ENCODE measurements at regions not wholly inside any gene's neighbourhood (a gene's known extent, or its start where the extent isn't known, plus 50 kb on each side); places are given as distances from the start of the nearest gene placed in this dataset.

- H3K4me3 Mint-ChIP-seq: no peak overlapping the region
- no peaks in the 10 kb centered on the region for H3K4me1 Mint-ChIP-seq (ENCODE audit: low read depth)
- H3K36me3 Mint-ChIP-seq (ENCODE audit: low read depth): no peaks in the 10 kb centered on the region
- no peak overlapping the region for H3K27ac Mint-ChIP-seq
- H3K9me3 Mint-ChIP-seq: peaks cover 10% of the 10 kb centered on the region
- no peaks in the 10 kb centered on the region for H3K27me3 Mint-ChIP-seq (ENCODE audit: low read depth)
- DNase-seq (ENCODE audit: low spot score): no peak
Observed at GRCh38 chr1:60431593-60431992, 358.0 kb upstream of the C1orf87 start.

DNA sequence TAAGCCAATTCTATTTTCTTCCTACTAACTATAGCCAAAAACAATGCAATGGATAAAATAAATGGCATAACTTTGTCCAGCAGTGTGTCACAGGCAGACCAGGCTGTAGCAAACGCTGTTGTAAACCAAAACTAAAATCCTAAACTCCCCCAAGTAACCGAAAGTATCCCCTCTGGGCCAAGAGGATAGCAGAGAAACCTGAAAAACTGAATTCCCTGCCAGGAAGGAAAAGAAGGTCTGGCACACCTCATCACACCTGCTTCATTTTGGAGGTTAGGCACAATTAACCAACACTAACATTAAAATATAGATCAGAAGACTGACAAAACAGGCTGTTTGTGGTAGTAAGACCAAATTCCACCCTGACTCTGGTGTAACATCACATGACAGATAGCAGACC is 356.8 kb upstream of the C1orf87 start:
- H3K27ac Mint-ChIP-seq: no peak overlapping the region
- no peaks in the 10 kb centered on the region for H3K4me1 Mint-ChIP-seq (ENCODE audit: low read depth)
- H3K27me3 Mint-ChIP-seq (ENCODE audit: low read depth): no peaks in the 10 kb centered on the region
- no peak for DNase-seq (ENCODE audit: low spot score)
- no peaks in the 10 kb centered on the region for H3K36me3 Mint-ChIP-seq (ENCODE audit: low read depth)
- H3K9me3 Mint-ChIP-seq: peaks cover 4% of the 10 kb centered on the region
- no peak overlapping the region for H3K4me3 Mint-ChIP-seq

DNA sequence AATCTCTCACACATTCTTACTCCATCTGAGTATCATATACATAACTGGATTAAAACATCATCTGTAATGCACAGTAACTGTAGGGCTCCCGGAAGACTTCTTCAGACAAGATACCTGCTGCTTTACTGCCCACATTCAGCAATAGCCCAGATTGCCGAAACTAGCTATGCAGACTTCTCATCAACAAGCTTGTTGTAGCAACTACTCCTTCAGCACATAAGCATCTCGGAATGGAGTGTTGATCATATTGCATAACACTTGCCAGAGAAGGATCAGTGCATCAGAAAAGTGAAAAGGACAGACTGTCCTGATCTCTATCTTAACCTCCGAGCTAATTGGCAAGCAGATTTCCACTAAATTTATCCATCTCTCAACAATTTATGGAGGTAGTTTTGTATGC is 354.6 kb upstream of the C1orf87 start:
- no peak for DNase-seq (ENCODE audit: low spot score)
- no peaks in the 10 kb centered on the region for H3K36me3 Mint-ChIP-seq (ENCODE audit: low read depth)
- H3K4me1 Mint-ChIP-seq (ENCODE audit: low read depth): no peaks in the 10 kb centered on the region
- no peak overlapping the region for H3K27ac Mint-ChIP-seq
- no peaks in the 10 kb centered on the region for H3K9me3 Mint-ChIP-seq
- H3K27me3 Mint-ChIP-seq (ENCODE audit: low read depth): no peaks in the 10 kb centered on the region
- H3K4me3 Mint-ChIP-seq: no peak overlapping the region

GRCh38 chr1:60427701-60428100 is 354.1 kb upstream of the C1orf87 start:
- Mint-ChIP-seq H3K9me3 (no peaks in the 10 kb centered on the region), H3K36me3 (ENCODE audit: low read depth) (no peaks in the 10 kb centered on the region), H3K27me3 (ENCODE audit: low read depth) (no peaks in the 10 kb centered on the region), H3K4me3 (no peak overlapping the region), H3K4me1 (ENCODE audit: low read depth) (no peaks in the 10 kb centered on the region), H3K27ac (no peak overlapping the region)
- no peak for DNase-seq (ENCODE audit: low spot score)

GRCh38 chr1:60427194-60427593 is 353.6 kb upstream of the C1orf87 start:
- Mint-ChIP-seq H3K4me3 (no peak overlapping the region), H3K36me3 (ENCODE audit: low read depth) (no peaks in the 10 kb centered on the region), H3K9me3 (no peaks in the 10 kb centered on the region), H3K27ac (no peak overlapping the region), H3K4me1 (ENCODE audit: low read depth) (no peaks in the 10 kb centered on the region), H3K27me3 (ENCODE audit: low read depth) (no peaks in the 10 kb centered on the region)
- DNase-seq (ENCODE audit: low spot score): no peak

- Mint-ChIP-seq H3K27me3 (ENCODE audit: low read depth) (no peaks in the 10 kb centered on the region), H3K4me1 (ENCODE audit: low read depth) (no peaks in the 10 kb centered on the region), H3K36me3 (ENCODE audit: low read depth) (no peaks in the 10 kb centered on the region), H3K27ac (no peak overlapping the region), H3K9me3 (no peaks in the 10 kb centered on the region), H3K4me3 (no peak overlapping the region)
- no peak for DNase-seq (ENCODE audit: low spot score)
Observed at GRCh38 chr1:60425528-60425927, 352.0 kb upstream of the C1orf87 start.

GRCh38 chr1:60423146-60423780 is 349.7 kb upstream of the C1orf87 start:
- Mint-ChIP-seq H3K27ac (no peak overlapping the region), H3K27me3 (ENCODE audit: low read depth) (no peaks in the 10 kb centered on the region)
- DNase-seq (ENCODE audit: low spot score): no peak

GRCh38 chr1:60421965-60422364 is 348.4 kb upstream of the C1orf87 start:
- no peaks in the 10 kb centered on the region for H3K27me3 Mint-ChIP-seq (ENCODE audit: low read depth)
- no peaks in the 10 kb centered on the region for H3K36me3 Mint-ChIP-seq (ENCODE audit: low read depth)
- H3K4me1 Mint-ChIP-seq (ENCODE audit: low read depth): no peaks in the 10 kb centered on the region
- no peaks in the 10 kb centered on the region for H3K9me3 Mint-ChIP-seq
- H3K4me3 Mint-ChIP-seq: no peak overlapping the region
- DNase-seq (ENCODE audit: low spot score): no peak
- no peak overlapping the region for H3K27ac Mint-ChIP-seq

More at GRCh38 chr1:60423146-60423780, 349.7 kb upstream of the C1orf87 start:
- Mint-ChIP-seq H3K4me3 (no peak overlapping the region), H3K4me1 (ENCODE audit: low read depth) (no peaks in the 10 kb centered on the region), H3K36me3 (ENCODE audit: low read depth) (no peaks in the 10 kb centered on the region), H3K9me3 (no peaks in the 10 kb centered on the region)

- Mint-ChIP-seq H3K27me3 (ENCODE audit: low read depth) (no peaks in the 10 kb centered on the region), H3K4me1 (ENCODE audit: low read depth) (no peaks in the 10 kb centered on the region), H3K27ac (no peak overlapping the region), H3K9me3 (no peaks in the 10 kb centered on the region), H3K4me3 (no peak overlapping the region), H3K36me3 (ENCODE audit: low read depth) (no peaks in the 10 kb centered on the region)
- DNase-seq (ENCODE audit: low spot score): no peak
Observed at GRCh38 chr1:60419023-60419422, 345.5 kb upstream of the C1orf87 start.

- no peaks in the 10 kb centered on the region for H3K27me3 Mint-ChIP-seq (ENCODE audit: low read depth)
- no peak overlapping the region for H3K4me3 Mint-ChIP-seq
- no peaks in the 10 kb centered on the region for H3K4me1 Mint-ChIP-seq (ENCODE audit: low read depth)
- no peaks in the 10 kb centered on the region for H3K9me3 Mint-ChIP-seq
- no peak for DNase-seq (ENCODE audit: low spot score)
- H3K27ac Mint-ChIP-seq: no peak overlapping the region
- no peaks in the 10 kb centered on the region for H3K36me3 Mint-ChIP-seq (ENCODE audit: low read depth)
Observed at GRCh38 chr1:60415696-60416095, 342.1 kb upstream of the C1orf87 start.

DNA sequence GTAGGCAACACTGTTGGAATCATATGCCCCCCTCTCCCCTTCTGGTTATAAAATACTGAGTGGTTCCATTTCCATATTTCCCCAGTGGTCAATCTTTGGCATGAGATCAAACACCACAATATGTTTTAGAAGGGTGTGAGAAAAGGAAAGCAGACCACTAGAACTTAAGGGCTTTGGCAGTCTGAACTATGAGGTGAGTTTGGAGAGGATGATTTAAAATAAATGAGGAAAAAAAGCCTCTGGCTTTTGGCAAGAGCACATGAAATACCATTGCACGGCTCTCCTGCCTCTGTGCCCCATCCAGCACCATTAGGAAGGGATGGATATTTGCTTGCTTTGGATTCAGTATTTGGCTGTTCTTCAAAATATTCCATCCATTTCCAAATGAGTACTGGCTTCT is 339.5 kb upstream of the C1orf87 start:
- no peaks in the 10 kb centered on the region for H3K36me3 Mint-ChIP-seq (ENCODE audit: low read depth)
- DNase-seq (ENCODE audit: low spot score): no peak
- H3K27me3 Mint-ChIP-seq (ENCODE audit: low read depth): no peaks in the 10 kb centered on the region
- no peak overlapping the region for H3K27ac Mint-ChIP-seq
- H3K9me3 Mint-ChIP-seq: no peaks in the 10 kb centered on the region
- no peak overlapping the region for H3K4me3 Mint-ChIP-seq
- H3K4me1 Mint-ChIP-seq (ENCODE audit: low read depth): no peaks in the 10 kb centered on the region

- no peaks in the 10 kb centered on the region for H3K27me3 Mint-ChIP-seq (ENCODE audit: low read depth)
- DNase-seq (ENCODE audit: low spot score): no peak
- H3K36me3 Mint-ChIP-seq (ENCODE audit: low read depth): no peaks in the 10 kb centered on the region
- H3K4me1 Mint-ChIP-seq (ENCODE audit: low read depth): no peaks in the 10 kb centered on the region
- H3K4me3 Mint-ChIP-seq: no peak overlapping the region
- no peak overlapping the region for H3K27ac Mint-ChIP-seq
- H3K9me3 Mint-ChIP-seq: no peaks in the 10 kb centered on the region
Observed at GRCh38 chr1:60411591-60411990, 338.0 kb upstream of the C1orf87 start.

- H3K36me3 Mint-ChIP-seq (ENCODE audit: low read depth): no peaks in the 10 kb centered on the region
- no peaks in the 10 kb centered on the region for H3K9me3 Mint-ChIP-seq
- no peak overlapping the region for H3K4me3 Mint-ChIP-seq
- H3K4me1 Mint-ChIP-seq (ENCODE audit: low read depth): no peaks in the 10 kb centered on the region
- no peaks in the 10 kb centered on the region for H3K27me3 Mint-ChIP-seq (ENCODE audit: low read depth)
- no peak overlapping the region for H3K27ac Mint-ChIP-seq
- DNase-seq (ENCODE audit: low spot score): no peak
Observed at GRCh38 chr1:60402816-60403215, 329.2 kb upstream of the C1orf87 start.

DNA sequence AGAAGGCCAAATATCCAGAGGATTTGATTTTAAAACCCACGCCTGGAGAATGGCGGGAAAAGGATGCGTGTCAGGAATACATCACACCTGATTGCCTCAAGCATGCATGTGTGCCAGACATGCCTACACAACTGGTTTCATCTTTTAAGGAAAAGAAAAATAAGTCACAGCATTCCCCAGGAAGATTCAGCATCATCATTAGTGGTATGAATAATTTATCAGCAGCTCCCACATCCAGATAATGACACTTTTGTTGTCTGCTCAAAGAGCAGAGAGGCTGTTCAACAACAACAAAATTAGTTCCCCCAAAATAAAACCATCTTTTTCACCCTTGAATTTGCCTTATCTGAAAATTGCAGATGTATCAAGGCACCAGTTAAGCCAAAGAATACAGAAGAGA is 328.6 kb upstream of the C1orf87 start:
- no peaks in the 10 kb centered on the region for H3K4me1 Mint-ChIP-seq (ENCODE audit: low read depth)
- H3K27me3 Mint-ChIP-seq (ENCODE audit: low read depth): no peaks in the 10 kb centered on the region
- no peak overlapping the region for H3K27ac Mint-ChIP-seq
- no peaks in the 10 kb centered on the region for H3K9me3 Mint-ChIP-seq
- no peaks in the 10 kb centered on the region for H3K36me3 Mint-ChIP-seq (ENCODE audit: low read depth)
- no peak overlapping the region for H3K4me3 Mint-ChIP-seq
- no peak for DNase-seq (ENCODE audit: low spot score)

GRCh38 chr1:60394436-60394835 is 320.9 kb upstream of the C1orf87 start:
- Mint-ChIP-seq H3K9me3 (no peaks in the 10 kb centered on the region), H3K4me1 (ENCODE audit: low read depth) (no peaks in the 10 kb centered on the region), H3K27me3 (ENCODE audit: low read depth) (no peaks in the 10 kb centered on the region), H3K4me3 (no peak overlapping the region), H3K27ac (no peak overlapping the region), H3K36me3 (ENCODE audit: low read depth) (no peaks in the 10 kb centered on the region)
- no peak for DNase-seq (ENCODE audit: low spot score)

All from T-helper 2 cell treated with Interferon-gamma antibody and Interleukin-4, amounts not matched to agents 5 μg/mL and 100 μg/mL, for 36 hours (primary cell).